GM12864 (cell line): ENCODE measurements at regions not wholly inside any gene's neighbourhood (a gene's known extent, or its start where the extent isn't known, plus 50 kb on each side); places are given as distances from the start of the nearest gene placed in this dataset.

Experiments
- DNase-seq: peaks from one replicate; pipeline ENCODE4 v3.0.0-alpha.2; 2011; ENCODE audit warnings: low read depth
- H3K4me3 ChIP-seq: 2 replicates; pipeline ENCODE4 v1.5.1; 2011; ENCODE audit warnings: mild to moderate bottlenecking, low read depth, low read length, control low read depth
- CTCF ChIP-seq: IDR thresholded peaks from 2 replicates; pipeline ENCODE4 v1.5.1; 2011; ENCODE audit warnings: low read depth, mild to moderate bottlenecking, moderate library complexity, low read length, control low read depth, inconsistent platforms; ENCODE audit errors: missing control alignments

DNA sequence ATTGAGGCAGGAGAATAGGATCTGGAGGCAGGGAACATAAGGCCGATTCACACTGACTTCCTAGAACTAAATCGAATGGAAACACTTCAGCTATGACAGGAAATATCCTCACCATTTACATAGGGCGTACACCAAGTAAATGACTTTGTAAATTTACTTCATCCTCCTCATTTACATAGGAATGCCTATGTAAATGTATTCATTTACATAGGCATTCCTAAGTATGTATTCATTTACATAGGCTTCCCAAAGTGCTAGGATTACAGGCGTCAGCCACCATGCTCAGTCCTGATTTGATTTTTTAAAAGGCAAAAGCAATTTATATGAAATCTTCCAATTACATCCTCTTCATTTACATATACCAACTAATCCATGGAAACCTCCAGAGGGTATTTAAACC is 133.1 kb upstream of the RFC3 start:
- DNase-seq = no peak
- H3K4me3 ChIP-seq = no peak overlapping the region
- no peak for TF ChIP-seq CTCF

DNA sequence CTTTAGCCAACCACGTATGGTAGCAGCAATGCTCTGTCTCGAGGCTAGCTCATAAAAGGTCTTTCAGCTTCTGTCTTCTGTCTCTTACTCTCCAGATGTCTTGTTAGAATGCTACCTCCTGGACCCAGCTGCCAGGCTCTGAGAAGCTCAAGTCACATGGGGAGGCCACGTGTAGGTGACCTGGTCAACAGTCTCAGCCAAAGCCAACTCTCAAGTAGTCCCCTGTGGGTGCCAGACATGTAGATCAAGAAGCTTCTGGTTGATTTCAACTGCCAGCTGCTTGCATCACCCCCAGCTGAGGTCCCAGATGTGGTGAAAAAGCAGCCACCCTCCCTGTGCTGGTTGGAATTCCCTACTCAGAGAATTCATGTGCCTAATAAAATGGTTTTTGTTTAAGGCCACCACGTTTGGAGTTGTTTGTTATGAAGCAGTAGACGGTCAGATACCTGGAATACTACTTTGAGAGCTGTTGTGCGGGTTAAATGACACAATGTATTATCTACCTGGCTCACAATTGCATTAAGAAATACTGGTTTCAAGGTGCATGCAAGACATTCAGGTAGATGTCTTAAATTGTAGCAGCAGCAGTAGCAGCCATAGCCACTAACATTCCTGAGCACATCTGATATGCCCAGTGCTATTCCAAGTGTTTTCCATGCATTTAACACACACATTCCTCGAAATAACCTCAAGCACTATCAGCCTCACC is 131.0 kb upstream of the RFC3 start:
- TF ChIP-seq CTCF = no peak
- no peak overlapping the region for H3K4me3 ChIP-seq

GRCh38 chr13:33690354-33690753 is 127.6 kb upstream of the RFC3 start:
- TF ChIP-seq CTCF = no peak
- no peak for DNase-seq
- H3K4me3 ChIP-seq = no peak overlapping the region

More for the DNA sequence above, 131.0 kb upstream of the RFC3 start:
- DNase-seq = no peak

DNA sequence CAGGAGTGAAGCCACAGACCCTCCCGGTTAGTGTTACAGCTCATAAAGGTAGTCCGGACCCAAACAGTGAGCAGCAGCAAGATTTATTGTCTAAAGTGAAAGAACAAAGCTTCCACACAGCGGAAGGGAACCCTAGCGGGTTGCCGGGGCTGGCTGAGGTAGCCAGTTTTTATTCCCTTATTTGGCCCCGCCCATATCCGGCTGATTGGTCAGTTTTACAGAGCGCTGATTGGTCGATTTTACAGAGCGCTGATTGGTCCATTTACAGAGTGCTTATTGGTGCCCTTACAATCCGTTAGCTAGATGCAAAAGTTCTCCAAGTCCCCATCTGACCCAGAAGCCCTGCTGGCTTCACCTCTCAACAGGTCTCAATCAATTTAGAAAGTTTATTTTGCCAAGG is 126.0 kb upstream of the RFC3 start:
- no peak for DNase-seq
- TF ChIP-seq CTCF = no peak
- H3K4me3 ChIP-seq = no peak overlapping the region

DNA sequence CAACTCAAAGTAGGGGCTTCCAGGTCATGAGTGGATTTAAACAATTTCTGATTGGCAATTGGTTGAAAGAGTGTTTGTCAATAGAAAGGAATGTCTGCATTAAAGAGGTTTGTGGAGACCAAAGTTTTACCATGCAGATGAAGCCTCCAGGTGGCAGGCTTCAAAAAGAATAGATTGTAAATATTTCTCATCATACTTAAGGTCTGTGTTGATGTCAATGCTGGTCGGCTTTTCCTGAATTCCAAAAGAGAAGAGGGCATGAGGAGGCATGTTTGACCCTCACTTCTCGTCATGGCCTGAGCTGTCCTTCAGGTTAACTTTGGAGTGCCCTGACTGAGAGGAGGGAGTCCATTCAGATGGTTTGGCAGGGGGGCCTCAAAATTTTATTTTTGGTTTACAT is 125.4 kb upstream of the RFC3 start:
- DNase-seq = no peak
- no peak overlapping the region for H3K4me3 ChIP-seq
- TF ChIP-seq CTCF = no peak

DNA sequence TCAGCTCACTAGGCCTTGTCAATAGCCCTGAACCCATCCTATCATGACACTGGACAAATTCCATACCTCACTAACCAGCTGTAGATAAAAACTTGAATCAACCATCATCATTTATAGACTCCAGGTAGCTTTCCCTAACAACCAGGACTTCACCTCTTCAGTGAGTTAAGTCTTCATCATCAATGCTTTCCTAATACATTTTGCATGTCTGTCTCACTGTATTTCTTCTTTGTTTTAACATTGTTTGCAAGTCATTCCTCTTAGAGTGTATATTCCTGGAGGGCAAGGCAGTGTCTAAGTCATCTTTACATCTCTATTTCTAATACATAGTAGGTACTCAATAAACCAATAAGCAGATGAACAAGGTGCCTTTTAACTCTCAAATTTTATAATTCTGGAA is 123.4 kb upstream of the RFC3 start:
- no peak overlapping the region for H3K4me3 ChIP-seq
- no peak for DNase-seq
- TF ChIP-seq CTCF = no peak

DNA sequence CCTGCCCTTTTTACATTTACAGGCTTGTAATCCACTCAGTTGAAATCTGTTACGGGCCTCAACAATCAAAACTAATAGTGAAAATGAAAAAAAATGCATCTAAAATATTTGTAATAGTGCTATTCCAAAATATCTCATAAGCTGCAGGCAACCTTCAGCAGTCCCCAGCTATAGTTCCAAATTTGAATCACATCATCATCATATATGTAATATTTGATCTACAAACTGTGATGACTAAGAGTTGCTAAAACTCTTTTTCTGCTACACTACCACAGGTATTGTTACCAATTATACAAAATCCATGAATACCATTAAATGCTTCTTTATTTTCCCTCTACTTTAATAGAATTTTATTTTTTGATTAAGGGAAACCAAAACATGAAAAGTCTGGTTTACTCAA is 121.4 kb upstream of the RFC3 start:
- no peak for TF ChIP-seq CTCF

More for the DNA sequence above, 121.4 kb upstream of the RFC3 start:
- DNase-seq = no peak
- H3K4me3 ChIP-seq = no peak overlapping the region
